GM10248 (cell line): ENCODE measurements at regions not wholly inside any gene's neighbourhood (a gene's known extent, or its start where the extent isn't known, plus 50 kb on each side); places are given as distances from the start of the nearest gene placed in this dataset.

Experiments
- CTCF ChIA-PET: fragments of 300-600 bp; sonication (Branson Sonifier 250); formaldehyde crosslinking; extraction: SDS; loops from one replicate; lab custom pipeline; 2021; ENCODE audit warnings: antibody characterized with exemption; lab: Yijun Ruan, JAX
- POLR2A ChIA-PET: fragments of 350-650 bp; sonication (Branson Sonifier 250); formaldehyde crosslinking; extraction: SDS; loops from one replicate; lab custom pipeline; 2020; ENCODE audit warnings: antibody characterized with exemption; lab: Yijun Ruan, JAX
- DNase-seq: peaks from one replicate; pipeline ENCODE4 v3.0.0; 2012; ENCODE audit errors: extremely low spot score
- TF ChIP-seq, protein P1 (sequence below): IDR thresholded peaks from 2 replicates; pipeline ENCODE4 v1.5.1; 2012; ENCODE audit warnings: mild to moderate bottlenecking, low read depth; ENCODE audit errors: extremely low read depth, missing control alignments, control extremely low read depth

DNA sequence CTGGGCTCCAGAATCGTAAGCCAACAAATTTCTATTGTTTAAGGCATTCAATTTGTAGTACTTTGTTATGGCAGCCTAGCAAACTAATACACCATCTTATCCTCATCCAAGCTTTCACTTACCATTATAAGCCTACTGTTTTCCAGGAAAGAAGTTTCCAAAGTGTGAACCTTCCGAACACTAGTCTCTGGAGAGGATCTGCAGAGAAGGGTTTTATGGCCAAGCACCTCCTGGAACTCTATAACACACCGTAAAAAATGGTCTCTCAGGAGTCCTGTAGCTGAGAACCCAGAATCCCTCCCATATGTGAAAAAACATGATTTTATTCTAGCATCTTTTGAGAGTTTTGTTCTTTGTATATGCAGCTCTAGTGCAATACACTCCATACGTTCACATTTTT lies 142.1 kb downstream of the POSTN start:
- TF ChIP-seq, protein P1, sequence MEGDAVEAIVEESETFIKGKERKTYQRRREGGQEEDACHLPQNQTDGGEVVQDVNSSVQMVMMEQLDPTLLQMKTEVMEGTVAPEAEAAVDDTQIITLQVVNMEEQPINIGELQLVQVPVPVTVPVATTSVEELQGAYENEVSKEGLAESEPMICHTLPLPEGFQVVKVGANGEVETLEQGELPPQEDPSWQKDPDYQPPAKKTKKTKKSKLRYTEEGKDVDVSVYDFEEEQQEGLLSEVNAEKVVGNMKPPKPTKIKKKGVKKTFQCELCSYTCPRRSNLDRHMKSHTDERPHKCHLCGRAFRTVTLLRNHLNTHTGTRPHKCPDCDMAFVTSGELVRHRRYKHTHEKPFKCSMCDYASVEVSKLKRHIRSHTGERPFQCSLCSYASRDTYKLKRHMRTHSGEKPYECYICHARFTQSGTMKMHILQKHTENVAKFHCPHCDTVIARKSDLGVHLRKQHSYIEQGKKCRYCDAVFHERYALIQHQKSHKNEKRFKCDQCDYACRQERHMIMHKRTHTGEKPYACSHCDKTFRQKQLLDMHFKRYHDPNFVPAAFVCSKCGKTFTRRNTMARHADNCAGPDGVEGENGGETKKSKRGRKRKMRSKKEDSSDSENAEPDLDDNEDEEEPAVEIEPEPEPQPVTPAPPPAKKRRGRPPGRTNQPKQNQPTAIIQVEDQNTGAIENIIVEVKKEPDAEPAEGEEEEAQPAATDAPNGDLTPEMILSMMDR, result no peak
- no peak for DNase-seq
- ChIA-PET CTCF (no interaction called here), POLR2A (no interaction called here)

DNA sequence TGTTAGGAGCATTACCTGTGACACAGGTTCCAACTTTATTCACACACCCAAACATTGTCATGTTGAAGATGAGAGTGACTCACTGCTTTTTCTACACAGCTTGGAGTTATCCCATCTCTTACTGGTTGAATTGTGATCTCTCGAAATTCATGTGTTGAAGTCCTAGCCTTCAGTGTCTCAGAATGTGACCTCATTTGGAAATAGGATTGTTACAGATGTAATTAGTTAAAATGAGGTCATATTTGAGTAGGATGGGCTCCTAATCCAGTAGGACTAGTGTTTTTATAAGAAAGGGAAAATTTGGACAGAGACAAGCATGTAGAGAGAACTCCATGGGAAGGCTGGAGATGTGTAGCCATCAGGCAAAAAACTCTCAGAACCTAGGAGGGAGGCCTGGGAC lies 142.5 kb downstream of the POSTN start:
- POLR2A ChIA-PET, result no interaction called here
- CTCF ChIA-PET, result no interaction called here
- TF ChIP-seq, protein P1, result no peak
- DNase-seq, result no peak

DNA sequence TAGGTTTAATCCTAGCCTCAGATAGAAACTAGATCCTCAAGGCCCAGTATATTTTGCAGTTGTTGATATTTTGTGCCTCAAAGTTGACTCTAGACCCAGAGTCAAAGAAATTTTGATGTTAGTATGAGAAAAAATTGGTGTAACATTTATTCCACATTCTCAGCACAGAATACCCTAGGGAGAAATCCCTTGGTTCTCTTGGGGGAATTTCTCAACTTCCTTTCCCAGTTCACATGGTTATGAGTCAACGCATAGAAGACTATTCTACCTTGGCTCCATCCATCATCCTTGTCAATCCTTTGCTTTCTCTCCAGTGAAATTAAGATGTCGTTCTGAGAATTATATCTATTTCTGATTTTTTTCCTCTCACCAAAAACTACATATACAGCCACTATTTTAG lies 145.3 kb downstream of the POSTN start:
- POLR2A ChIA-PET, result no interaction called here
- DNase-seq, result no peak
- TF ChIP-seq, protein P1, result no peak
- CTCF ChIA-PET, result no interaction called here

DNA sequence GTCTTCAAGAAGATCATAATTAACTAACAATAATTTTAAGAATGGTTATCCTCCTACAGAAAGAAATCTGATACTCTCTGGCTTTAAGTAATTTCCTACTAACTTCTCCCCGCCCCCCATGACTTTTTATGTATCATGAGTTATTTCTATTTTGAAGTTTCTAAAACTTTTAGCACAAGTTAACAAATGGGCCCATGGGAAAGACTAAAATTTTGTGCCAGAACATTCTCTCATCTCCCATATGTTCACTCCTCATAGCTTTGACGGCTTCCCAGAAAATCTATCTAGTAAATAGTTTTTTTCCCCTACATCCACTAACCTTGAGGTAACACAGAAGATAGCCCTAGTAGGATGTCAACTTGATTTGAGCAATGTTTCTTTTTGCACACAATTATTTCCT lies 148.3 kb downstream of the POSTN start:
- TF ChIP-seq, protein P1, result no peak
- ChIA-PET CTCF (no interaction called here), POLR2A (no interaction called here)
- DNase-seq, result no peak

DNA sequence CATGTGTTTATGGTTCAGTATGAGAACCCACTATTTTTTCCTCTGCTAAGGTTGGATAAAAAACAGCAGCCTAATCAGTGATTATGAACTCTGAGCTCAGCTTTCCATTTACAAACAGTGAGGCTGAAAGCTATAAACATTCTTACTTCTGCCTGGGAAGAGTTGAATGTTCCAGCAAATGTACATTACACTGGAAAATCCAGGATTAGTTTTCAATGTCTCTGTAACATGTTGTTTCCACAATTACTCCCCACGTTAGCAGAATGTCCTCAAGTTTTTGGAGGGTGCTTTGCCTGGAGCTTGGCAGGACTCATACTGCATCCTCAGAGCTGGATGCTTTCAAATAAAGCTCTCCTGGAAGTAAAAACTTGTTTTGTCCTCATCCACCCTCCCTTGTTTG lies 150.4 kb downstream of the POSTN start:
- DNase-seq, result no peak
- POLR2A ChIA-PET, result no interaction called here
- TF ChIP-seq, protein P1, result no peak
- CTCF ChIA-PET, result no interaction called here

DNA sequence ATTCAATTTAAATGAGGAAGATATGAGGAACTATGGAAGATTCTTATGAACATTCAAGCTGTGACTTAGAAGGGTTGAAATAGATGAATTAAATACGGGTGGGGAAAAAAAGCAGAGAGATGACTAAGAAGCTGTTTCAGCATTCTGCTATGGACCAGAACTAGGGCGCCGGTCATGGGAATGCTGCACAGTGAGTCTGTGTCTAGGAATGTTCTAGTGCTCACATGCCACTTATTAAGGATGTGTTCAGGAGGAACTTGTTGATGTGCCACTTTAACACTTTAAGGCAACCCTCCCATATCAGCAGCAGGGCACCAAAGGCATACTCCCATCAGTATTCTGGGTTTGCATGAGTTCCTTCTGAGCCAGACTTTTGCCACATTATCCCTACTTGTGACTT lies 152.1 kb downstream of the POSTN start:
- CTCF ChIA-PET, result no interaction called here
- POLR2A ChIA-PET, result no interaction called here
- TF ChIP-seq, protein P1, result no peak
- no peak for DNase-seq

DNA sequence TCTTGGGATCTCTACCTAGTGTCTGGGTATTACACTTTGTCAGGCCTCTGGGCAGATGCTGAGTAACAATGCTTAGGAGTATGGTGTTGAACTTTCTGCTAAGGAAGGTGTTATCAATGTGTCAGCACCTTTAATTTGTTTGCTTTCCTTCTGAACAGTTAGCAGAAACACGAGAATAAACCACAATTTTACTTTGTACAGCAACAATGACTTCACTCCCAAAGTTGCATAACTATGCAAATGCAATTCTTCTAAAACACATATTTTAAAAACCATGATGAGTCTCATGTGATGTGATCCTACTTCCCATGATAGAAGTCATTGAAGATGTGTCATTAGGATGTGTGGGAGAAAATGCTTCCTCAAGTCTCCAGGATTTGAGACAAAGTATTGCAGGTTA lies 155.0 kb downstream of the POSTN start:
- POLR2A ChIA-PET, result no interaction called here
- TF ChIP-seq, protein P1, result no peak
- CTCF ChIA-PET, result no interaction called here
- DNase-seq, result no peak
